ENCODE measurements at regions not wholly inside any gene's neighbourhood (a gene's known extent, or its start where the extent isn't known, plus 50 kb on each side); places are given as distances from the start of the nearest gene placed in this dataset.
"Not testable (repeated sequence)": the region's sequence is repeated elsewhere in the genome, so short reads cannot be mapped to it uniquely, and the experiment has no call there.

DNA sequence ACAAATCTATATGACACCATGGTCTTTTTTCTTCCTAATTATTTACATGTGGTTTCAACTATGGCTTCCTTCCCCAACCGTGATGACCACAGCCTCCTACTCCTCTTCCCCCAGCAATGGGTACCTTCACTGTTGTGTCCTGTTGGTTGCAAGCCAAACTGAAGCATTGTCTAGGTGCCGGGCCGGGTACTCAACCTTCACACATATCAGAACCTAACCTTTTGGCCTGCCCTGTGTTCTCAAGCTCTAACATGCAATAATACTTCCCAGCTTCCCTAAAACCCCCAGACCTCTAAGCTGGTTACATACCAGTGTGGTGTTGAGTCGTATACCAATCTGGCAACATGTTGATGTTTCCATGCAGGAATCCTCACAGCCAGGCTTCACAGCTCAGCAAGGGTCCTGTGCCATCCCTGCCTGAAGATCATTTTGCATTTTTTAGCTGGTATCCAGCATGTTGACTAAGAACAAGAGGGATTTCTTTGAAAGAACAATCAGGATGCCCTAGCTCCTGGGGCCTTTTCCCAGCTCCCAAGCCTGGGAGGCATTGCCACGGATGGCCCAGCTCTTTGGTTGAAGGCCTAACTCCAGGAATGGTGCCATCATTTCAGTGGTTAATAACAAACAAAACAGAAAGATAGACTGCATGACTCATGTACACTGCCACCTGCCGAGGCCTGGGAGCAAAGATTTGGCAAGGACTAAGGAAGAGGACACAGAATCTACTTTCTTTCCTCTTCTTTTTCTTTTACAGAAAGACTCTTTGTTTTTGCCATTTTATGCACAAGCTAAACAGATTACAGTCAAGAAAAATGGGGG lies 373.7 kb upstream of the SALL1 start:
- DNase-seq, result no peak

DNA sequence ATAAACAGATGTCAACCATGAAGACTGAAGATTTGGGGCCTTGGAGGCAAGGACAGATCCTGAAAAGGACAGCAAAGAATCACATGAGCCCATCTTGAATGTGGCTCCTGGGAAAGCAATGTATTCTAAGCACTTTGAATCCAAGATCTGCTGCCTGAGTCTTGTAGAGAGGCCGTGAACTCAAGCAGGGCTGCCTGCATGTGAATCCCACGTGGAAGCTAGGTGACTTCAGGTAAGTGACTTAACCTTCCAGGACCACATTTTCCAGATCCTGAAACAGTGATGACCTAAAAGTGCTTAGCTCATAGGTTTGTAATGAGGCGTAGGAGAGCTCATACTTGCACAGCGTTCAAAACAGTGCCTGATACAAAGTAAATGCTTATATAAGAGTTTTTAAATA lies 373.0 kb upstream of the SALL1 start:
- no peak for DNase-seq

DNA sequence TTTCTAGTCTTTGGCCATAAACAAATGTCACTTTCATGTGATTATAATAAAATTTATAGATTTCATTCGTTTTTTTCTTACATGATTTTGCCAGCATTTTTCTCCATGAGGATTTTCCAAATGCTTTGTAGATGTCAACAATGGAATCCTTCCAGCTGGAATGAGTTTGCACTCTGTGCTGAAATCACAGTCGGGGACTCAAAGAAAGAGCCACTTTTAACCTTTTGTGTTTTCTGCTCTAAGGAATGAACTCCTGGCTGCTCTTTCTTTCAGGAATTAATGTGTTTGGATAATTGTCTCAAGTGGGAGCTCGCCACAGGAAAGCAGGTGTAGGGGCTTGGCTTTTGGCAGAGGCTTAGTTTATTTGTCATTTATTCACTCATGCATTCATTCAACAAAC lies 372.3 kb upstream of the SALL1 start:
- no peak for DNase-seq

DNA sequence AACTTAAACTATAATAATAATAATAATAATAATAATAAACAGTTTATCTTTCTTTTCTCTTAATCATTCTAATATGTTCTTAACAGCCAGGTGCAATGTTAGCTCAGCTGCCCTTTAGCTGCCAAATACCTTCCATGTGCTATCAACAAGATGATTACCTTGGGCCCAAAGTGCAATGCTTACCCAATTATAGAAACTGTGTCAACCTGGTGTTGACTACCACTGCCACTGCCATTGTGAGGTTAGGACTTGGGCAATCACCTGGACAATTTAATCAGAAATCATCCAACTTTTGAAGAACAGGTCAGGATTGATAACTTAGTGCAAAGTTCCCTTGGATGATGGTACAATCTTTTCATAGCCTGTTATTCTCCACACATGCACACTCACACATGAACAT lies 371.8 kb upstream of the SALL1 start:
- no peak for DNase-seq

DNA sequence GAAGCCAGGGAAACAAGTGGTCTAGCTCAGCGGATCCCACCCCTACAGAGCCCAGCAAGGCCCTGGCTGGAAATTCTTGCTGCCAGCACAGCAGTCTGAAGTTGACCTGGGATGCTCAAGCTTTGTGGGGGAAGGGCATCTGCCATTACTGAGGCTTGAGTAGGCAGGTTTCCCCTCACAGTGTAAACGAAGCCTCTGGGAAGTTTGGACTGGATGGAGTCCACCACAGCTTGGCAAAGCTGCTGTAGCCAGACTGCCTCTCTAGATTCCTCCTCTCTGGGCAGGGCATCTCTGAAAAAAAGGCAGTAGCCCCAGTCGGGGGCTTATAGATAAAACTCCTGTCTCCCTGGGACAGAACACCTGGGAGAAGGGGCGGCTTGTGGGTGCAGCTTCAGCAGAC lies 365.9 kb upstream of the SALL1 start:
- DNase-seq, result not testable (repeated sequence)

DNA sequence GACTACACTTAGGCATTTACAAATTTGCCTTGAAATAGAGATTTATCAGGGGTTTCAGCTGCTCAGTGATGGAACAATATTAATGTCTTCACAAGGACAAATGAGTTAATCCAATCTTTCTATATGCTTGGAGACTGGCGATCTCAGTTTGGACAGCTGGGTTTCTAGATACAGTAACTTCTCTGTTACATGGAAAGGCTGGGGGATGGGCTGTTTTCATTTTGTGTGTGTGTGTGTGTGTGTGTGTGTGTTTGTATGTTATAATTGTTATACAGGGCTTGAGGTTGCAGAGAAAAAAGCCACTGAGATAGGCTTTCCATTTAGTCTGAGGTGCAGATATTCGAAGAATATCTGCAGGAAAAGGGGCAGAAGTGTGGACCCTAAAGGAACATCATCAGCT lies 359.3 kb upstream of the SALL1 start:
- no peak for DNase-seq

DNA sequence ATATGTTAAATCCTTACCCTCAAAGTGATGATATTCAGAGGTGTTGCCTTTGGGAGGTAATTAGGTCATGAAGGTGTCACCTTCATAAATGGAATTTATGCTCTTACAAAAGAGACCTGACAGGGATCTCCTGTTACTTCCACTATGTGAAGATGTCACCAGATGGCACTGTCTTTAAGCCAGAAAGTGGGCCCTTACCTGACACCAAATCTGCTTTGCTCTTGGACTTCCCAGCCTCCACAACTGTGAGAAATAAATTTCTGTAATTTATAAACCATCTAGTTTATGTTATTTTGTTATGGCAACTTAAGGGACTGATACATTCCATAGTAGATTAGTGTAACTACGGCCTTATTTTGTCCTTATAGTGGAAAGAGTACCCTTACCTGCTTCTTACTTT lies 358.3 kb upstream of the SALL1 start:
- DNase-seq, result no peak

DNA sequence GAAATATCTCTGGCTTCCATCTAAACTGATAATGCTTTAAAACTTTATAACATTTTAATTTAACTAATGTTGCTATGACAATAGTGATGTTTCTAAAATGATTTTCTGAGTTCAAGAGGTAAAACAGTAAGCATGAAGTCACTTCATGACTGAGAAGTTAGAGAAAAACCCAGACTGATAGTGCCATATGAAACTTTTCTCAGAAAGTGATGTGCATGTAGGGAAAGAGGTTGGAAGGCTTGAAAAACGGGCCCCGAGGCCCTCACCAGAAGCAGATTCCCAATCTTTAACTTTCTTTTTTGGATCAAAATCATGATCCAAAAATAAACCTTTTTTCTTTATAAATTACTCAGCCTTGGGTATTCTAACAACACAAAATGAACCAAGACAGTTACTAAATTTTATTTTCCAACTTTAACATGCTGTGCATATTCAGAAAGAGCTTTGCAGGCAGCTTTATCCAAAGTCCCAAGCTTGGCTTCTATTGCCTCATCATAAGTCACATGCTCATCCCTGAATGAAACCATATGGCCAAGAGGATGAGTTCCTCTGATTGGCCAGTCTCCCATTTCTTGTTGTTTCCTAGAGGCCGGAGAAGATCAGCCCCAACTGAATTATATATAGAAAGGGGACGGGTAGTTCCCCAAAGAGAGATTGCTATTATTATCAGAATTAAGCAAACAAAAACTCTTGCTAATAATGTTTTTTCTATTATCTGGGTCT lies 357.6 kb upstream of the SALL1 start:
- no peak for DNase-seq

DNA sequence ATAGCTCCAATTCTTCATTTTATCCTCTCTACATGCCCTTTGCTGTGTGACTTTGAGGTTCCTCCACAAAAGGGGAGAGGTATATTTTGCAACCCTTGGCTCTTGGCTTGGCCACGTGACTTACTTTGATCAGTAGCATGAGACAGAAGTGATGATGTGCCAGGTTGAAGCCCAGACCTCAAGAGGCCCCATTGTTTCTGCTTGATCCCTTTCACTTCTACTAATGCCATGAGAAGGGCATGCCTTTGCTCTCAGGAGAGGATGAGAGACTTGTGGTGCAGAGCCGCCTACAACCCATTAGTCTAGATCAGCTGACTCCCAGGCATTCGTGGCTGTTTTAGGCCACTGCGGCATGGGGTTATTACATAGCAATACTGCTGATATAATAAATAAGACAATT lies 356.2 kb upstream of the SALL1 start:
- DNase-seq, result no peak

DNA sequence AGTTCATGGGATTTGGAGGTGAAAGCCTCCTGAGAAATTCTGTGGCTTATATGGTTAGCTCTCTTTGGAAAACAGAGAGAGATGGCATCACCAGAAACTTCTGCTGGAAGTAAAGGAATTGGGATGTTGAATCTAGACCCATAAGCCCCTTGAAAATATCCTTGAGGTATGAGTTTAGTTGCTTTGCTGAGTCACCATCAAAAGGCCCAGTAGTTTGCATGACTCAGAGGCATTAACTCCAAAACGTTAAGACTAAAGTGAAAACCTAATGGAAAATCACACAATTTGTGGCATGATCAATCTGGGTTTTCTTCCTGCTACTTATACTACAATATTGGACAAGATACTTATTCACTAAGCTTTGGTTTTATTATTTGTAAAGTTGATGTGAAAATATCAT lies 349.2 kb upstream of the SALL1 start:
- DNase-seq, result no peak

DNA sequence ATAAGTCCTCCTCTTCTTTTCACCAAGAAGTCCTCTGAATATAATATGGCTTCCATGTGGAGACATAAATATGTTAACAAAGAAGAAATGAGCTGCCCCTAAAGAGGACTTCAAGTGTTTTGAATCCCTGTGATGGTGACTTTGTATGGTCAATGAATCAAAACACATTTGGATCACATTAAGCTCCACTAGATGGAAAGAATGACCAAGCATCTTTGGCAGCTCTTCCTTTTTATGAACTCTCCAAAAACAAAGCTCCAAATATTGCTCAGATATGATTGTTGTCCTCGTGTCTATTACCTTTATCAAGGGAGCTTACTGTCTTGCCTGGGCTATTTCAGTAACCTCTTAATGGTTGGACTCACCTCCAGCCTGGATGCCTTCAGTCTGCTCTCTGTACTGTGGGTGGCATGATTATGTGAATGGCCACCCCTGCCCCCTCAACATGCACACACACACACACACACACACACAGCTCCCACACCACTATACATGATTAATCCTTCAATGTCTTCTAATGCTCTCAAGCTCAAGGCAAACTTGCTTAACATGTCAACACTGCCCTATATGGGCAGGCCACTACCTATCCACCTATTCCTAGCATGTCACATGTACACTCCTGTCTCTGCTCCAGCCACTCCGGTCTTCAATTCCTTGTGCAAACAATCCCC lies 346.6 kb upstream of the SALL1 start:
- DNase-seq, result no peak

DNA sequence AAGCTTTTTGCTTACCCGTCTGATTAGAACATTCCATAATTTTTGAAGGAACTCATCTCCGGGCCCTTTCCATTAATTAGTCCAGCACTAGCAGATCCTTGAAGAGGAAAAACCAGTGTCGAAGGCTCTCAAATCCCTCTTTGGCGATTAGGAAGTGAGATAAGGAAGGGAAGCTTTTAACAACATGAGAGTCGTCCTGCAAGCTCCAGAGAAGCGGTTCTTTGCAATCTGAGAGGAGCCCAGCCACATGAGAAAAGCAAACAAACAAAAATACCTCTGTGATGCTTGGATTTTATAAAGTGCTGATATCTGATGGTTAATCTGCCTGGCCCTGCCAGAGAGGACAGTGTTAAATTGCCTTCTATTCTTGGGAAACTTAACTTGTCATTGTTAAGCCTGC lies 339.8 kb upstream of the SALL1 start:
- DNase-seq, result no peak

DNA sequence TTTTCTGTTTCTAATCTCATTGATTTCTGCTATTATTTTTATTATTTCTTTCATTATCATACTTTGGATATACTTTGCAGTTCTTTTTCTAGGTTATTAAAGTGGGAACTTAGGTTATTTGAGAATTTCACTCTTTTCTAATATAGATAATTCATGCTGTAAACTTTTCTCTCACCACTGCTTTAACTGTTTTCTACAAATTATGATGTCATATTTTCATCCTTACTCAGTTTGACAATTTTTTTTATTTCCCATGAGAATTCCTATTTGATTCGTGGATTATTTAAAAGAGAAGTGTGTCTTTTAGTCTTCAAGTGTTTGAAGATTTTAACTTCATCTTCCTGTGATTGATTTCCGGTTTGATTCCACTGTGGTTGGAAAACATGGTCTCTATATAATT lies 336.8 kb upstream of the SALL1 start:
- DNase-seq, result no peak

DNA sequence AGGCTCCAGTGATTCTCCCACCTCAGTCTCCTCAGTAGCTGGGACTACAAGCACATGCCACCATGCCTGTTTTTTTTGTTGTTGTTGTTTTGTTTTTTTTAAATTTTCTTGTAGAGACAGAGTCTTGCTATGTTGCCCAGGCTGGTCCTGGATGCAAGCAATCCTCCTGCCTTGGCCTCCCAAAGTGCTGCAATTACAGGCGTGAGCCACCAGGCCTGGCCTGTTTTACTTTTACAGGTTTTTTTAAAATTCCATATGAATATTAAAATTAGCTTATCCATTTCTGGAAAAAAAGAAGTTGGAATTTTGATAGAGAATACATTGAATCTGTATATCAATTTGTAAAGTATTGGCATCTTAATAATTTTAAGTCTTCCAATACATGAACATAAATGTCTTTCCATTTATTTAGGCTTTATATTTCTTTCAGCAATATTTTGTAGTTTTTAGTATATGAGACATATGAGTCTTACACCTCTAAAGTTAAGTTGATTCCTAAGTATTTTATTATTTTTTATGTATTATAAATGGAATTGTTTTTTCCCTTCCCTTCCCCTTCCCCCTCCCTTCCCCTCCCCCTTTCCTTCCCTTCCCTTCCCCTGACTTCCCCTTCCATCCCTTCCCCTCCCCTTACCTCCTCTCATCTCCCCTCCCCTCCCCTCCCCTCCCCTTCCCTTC lies 323.5 kb upstream of the SALL1 start:
- DNase-seq, result no peak

DNA sequence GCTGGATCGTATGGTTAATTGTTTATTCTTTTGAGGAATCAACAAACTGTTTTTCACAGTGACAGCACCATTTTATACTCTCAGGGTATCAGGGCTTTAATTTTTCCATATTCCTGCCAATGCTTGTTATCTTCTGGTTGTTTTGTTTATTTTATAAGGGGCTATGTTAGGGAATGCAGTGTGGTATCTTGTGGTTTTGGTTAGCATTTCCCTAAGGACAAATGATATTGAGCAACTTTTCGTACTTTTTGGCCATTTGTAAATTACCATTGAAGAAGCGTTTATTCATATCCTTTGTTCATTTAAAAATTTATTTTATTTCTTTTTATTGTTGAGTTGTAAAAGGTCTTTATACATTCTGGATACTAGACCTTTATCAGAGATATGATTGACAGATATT lies 322.0 kb upstream of the SALL1 start:
- DNase-seq, result no peak

DNA sequence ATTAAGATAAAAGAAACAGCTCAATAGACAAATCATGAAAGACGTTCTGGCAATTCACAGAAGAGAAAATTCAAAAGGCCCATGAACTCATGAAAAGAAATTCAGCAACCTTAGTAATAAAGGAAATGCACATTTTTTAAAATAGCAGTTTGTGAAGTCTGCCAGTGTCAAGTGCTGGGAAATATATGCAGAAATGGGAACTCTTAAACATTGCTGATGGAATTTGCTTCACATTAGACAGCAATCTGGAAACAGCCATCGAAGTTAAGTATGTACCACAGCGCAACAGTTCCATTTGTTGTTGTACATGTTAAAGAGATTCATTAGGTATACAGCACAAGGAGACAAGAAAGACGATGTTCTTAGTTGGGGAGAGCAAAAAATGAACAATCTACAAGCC lies 319.4 kb upstream of the SALL1 start:
- DNase-seq, result no peak

DNA sequence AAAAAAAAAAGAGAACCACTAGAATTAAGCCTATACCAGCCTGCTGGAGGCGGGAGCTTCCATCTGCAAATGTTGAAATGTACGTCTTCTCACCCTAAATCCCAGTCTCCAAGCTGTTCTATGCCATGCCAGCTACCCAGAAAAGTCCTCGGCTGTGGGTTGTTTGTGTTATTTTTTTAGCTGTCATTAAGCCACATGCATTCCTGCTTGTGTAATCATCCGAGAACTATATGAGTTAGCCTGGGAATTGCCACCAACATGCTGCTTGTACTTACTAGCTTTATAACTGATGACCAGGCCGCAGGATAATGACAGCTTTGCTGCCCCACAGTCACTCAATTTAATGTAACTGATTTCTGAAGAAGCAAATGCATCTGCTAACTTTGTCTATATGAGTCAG lies 313.9 kb upstream of the SALL1 start:
- DNase-seq, result no peak

DNA sequence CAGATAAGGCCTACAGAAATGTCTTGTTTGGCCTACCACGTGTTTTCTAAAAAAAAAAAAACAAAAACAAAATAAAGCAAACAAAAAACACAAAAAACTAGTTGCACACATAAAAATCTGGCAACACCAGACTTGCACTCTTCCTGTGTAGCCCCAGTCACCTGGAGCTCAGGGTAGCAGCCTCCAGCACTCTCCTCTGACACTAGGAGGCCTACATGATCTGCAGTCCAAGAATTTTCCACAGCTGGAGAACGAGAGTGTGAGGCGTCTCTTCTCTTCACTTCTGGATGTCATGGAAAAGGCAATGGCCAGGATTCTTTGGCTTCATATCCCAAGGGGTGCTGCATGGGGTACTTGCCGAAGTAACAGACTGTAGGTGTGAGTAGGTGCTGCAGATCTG lies 310.2 kb upstream of the SALL1 start:
- DNase-seq, result no peak

DNA sequence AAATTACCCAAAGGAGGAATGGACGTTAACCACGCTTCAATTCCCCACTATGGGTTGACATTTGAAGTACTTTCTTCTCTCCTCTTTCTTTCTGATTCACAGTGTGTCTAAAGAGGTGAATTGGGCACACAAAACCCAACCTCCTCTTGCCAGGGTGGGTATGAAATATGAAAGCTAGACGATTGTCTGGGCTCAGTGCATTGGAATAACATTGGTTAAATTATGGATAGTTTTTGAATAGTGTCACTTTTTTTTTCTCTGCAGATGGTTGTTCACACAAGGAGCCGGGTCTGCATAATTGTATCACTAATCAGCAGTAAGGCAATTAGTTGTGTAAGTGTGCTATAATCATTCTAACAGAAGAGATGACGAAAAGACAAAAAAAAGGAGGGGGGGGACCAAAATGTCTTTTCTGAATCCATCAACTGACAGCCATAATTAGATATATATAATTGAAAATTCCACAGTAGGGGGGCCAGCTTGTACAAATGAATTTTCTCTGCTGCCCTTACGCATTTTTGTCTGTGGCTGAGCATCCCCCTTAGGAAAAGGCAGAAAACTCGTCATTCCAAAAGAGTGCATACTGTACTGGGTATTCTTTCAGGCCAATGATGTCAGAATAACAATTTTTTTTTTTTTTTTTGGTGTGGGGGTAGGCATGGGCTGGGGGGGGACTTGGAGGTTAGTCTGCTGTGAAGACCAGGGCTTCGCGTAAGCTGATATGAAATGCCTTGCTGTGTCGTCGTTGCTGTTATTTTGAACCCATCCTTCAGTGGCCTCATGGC lies 307.5 kb upstream of the SALL1 start:
- no peak for DNase-seq

DNA sequence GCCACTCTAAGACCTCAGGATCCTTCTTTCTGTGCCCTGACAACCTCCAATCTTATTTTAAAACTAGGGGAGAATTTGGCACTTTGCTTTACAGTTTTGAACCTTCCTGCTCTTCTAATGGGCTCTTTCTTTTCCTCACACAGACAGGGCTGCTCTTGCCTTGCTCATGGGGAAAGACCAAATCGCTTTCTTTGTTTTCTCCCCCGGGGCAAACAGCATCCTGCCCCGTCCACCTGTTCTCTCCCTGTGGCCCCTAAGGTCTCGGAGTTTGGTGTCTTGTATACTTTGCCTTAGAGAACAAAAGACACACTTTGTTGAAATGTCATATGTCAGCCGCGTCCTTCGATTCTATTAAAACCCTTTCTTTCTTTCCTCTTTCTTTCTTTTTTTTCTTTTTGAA lies 306.7 kb upstream of the SALL1 start:
- DNase-seq, result no peak

DNA sequence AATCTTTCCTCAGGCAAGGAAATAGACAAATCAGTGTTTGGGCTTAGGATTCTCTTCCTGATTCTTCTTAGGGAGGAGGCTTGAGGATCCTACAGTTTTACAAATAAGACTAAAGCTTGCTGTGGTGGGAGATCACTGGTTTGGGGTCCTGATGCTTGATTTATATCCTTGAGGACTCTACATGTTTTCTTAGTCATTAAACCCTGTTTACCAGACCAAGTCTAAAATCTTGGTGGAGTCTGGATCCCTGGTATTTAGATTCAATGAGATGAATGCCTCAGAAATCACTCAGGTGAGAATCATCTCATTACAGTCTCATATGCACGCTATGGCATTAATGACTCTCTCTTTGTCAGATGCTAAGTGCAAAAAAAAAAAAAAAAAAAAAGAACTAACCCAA lies 304.3 kb upstream of the SALL1 start:
- DNase-seq, result no peak

DNA sequence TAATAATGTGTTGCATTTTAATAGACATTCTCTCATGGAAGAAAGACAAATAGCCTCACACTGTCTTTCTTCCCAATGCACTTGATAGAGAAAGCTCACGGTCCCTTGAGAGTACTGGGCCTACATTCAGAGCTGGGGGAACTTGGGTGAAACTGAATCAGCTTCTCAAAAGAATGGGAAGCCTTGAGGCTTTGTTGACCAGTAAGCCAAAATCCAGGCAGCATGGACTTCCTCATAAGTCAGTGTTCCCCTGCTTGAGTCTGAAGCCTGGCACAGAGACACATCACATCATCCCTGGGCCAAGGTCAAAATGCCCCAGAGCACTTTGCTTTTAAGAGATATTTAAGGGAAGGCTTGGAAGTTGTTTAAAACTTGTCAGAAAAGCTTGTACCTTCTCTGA lies 302.2 kb upstream of the SALL1 start:
- DNase-seq, result no peak

DNA sequence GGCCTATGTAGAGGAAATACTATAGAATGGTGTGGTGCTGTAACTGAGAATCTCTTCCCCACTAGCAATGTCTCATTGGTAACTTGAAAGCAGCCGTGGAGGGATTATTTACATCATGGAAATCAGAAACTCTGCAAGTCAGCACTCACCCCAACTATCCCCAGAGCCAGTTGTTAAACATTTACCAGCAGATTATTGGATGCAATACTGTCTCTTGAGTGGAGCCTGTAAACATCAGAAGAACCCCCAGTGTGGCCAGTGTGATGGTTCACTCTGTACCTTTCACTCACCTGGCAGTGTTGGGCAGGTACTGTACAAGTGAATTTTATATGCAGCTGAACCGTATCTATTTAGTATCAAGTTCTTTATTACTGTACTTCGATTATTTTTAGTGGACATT lies 299.8 kb upstream of the SALL1 start:
- DNase-seq, result no peak

Data from AML-193 (cell line).